NB4 (cell line): ENCODE measurements at regions not wholly inside any gene's neighbourhood (a gene's known extent, or its start where the extent isn't known, plus 50 kb on each side); places are given as distances from the start of the nearest gene placed in this dataset.

Experiments used
- DNase-seq: peaks from one replicate; pipeline ENCODE4 v3.0.0; 2010; ENCODE audit warnings: low read depth
- H3K4me3 ChIP-seq: one replicate; pipeline ENCODE4 v1.5.1; 2011; ENCODE audit warnings: mild to moderate bottlenecking, low read depth, low read length, moderate library complexity
- MYC ChIP-seq: IDR thresholded peaks from 2 replicates; pipeline ENCODE4 v1.6.1; 2011; ENCODE audit warnings: low read depth, low read length
- POLR2A ChIP-seq: IDR thresholded peaks from 2 replicates; pipeline ENCODE4 v1.6.1; 2011; ENCODE audit warnings: mild to moderate bottlenecking; ENCODE audit not compliant: insufficient read length; ENCODE audit errors: extremely low read depth
- TF ChIP-seq, protein P1 (sequence below): IDR thresholded peaks from 2 replicates; pipeline ENCODE4 v1.6.1; 2011; ENCODE audit warnings: low read depth, low read length
- TF ChIP-seq, protein P2 (sequence below): IDR thresholded peaks from one replicate; pipeline ENCODE4 v1.5.1; 2012; ENCODE audit warnings: low read depth, low read length

DNA sequence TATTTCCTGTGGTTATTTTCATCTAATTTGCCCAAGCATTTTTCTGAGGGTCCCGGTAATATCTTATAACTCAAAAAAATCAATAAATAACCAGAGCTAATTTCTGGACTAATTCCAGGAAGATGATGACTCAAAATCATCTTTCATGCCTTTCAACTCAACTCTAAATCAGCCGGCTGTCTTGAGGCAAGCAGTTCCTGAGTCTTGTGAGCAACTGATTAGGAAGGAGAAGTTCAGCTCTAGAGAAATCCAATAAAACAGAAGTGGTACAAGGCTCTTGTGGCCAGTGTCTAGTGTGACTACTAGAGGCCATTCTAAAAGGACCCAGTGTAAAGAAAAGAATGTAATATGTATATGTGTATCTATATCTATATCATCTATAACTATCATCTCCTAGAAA is 890.4 kb downstream of the TRIB2 start:
- no peak overlapping the region for H3K4me3 ChIP-seq
- no peak for DNase-seq
- TF ChIP-seq MYC (no peak), POLR2A (no peak)
- TF ChIP-seq, protein P1, sequence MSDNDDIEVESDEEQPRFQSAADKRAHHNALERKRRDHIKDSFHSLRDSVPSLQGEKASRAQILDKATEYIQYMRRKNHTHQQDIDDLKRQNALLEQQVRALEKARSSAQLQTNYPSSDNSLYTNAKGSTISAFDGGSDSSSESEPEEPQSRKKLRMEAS = no peak
- TF ChIP-seq, protein P2, sequence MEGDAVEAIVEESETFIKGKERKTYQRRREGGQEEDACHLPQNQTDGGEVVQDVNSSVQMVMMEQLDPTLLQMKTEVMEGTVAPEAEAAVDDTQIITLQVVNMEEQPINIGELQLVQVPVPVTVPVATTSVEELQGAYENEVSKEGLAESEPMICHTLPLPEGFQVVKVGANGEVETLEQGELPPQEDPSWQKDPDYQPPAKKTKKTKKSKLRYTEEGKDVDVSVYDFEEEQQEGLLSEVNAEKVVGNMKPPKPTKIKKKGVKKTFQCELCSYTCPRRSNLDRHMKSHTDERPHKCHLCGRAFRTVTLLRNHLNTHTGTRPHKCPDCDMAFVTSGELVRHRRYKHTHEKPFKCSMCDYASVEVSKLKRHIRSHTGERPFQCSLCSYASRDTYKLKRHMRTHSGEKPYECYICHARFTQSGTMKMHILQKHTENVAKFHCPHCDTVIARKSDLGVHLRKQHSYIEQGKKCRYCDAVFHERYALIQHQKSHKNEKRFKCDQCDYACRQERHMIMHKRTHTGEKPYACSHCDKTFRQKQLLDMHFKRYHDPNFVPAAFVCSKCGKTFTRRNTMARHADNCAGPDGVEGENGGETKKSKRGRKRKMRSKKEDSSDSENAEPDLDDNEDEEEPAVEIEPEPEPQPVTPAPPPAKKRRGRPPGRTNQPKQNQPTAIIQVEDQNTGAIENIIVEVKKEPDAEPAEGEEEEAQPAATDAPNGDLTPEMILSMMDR = no peak

DNA sequence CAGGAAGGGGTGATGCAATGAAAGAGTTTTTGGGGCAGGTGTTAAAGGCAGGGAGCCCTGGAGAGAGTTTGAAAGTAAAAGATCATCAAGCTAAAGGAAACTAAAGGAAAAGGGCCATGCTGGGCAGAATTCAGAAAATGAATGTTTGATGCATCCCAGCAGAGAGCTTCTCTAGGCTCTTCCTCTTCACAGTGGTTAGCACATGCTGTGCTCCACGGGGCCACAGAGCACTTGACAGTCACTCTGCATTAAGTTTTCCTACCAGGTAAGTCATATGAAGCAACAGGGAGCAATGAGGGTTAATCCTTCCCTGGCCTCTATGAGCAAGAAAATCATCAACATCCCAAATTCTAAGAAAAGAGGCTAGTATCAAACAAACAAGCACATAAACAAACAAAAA is 895.2 kb downstream of the TRIB2 start:
- no peak for DNase-seq
- TF ChIP-seq, protein P2 = no peak
- TF ChIP-seq, protein P1 = no peak
- no peak for TF ChIP-seq POLR2A
- no peak for TF ChIP-seq MYC
- no peak overlapping the region for H3K4me3 ChIP-seq

- DNase-seq = no peak
- TF ChIP-seq POLR2A (no peak), MYC (no peak)
- TF ChIP-seq, protein P2 = no peak
- TF ChIP-seq, protein P1 = no peak
- no peak overlapping the region for H3K4me3 ChIP-seq
These were observed 899.3 kb downstream of the TRIB2 start for GRCh38 chr2:13616059-13616458.

- no peak for DNase-seq
- TF ChIP-seq, protein P2 = no peak
- TF ChIP-seq MYC = no peak
- TF ChIP-seq, protein P1 = no peak
- no peak for TF ChIP-seq POLR2A
- no peak overlapping the region for H3K4me3 ChIP-seq
These were observed 899.9 kb downstream of the TRIB2 start for GRCh38 chr2:13616616-13617015.

GRCh38 chr2:13628122-13628521 is 911.4 kb downstream of the TRIB2 start:
- TF ChIP-seq MYC (no peak), POLR2A (no peak)
- TF ChIP-seq, protein P1 = no peak
- TF ChIP-seq, protein P2 = no peak
- no peak for DNase-seq
- no peak overlapping the region for H3K4me3 ChIP-seq

DNA sequence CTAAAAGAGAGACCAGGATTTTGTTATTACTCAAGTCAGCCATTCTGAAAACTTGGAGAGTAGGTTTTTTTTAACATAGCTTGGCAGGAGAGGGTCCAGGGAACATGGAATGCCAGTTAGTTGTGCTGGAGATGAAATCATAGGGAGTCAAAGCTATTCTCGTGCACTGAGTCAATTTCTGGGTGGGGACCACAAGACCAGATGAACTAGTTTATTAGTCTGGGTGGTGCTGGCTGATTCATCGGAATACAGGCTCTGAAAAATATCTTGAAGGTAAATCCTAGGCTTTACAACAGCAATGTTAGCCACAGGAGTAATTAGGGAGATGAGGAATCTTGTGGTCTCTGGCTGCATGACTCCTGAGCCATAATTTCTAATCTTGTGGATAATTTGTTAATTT is 921.4 kb downstream of the TRIB2 start:
- no peak for DNase-seq
- H3K4me3 ChIP-seq = no peak overlapping the region
- TF ChIP-seq, protein P1 = no peak
- TF ChIP-seq MYC (no peak), POLR2A (no peak)
- TF ChIP-seq, protein P2 = no peak
